GM12891 (cell line): ENCODE measurements at regions not wholly inside any gene's neighbourhood (a gene's known extent, or its start where the extent isn't known, plus 50 kb on each side); places are given as distances from the start of the nearest gene placed in this dataset.

ENCODE experiments used
- PAX5 ChIP-seq: IDR thresholded peaks from 2 replicates; pipeline ENCODE4 v1.6.1; 2011; ENCODE audit warnings: low read length, moderate library complexity, mild to moderate bottlenecking; ENCODE audit not compliant: insufficient read depth, severe bottlenecking
- POLR2A ChIP-seq: IDR thresholded peaks from 2 replicates; pipeline ENCODE4 v1.6.1; 2011; ENCODE audit warnings: low read depth, low read length, control low read depth
- POLR2AphosphoS5 ChIP-seq: IDR thresholded peaks from 2 replicates; pipeline ENCODE4 v1.6.1; 2011; ENCODE audit warnings: low read depth, low read length, control low read depth
- SPI1 ChIP-seq: IDR thresholded peaks from 2 replicates; pipeline ENCODE4 v1.6.1; 2011; ENCODE audit warnings: low read depth, low read length, control low read depth
- TAF1 ChIP-seq: IDR thresholded peaks from 2 replicates; pipeline ENCODE4 v1.6.1; 2011; ENCODE audit warnings: low read depth, low read length, control low read depth

- TF ChIP-seq SPI1 (no peak), POLR2A (no peak), TAF1 (no peak), POLR2AphosphoS5 (no peak), PAX5 (no peak)
Measured at GRCh38 chr2:18369760-18370159, 190.7 kb downstream of the RDH14 start.
